Activated CD8-positive, alpha-beta T cell treated with anti-CD3 and anti-CD28 coated beads, Interleukin-2, amount 10 ng/mL, durations not matched to agents 7 days and 5 days (primary cell): ENCODE measurements at regions not wholly inside any gene's neighbourhood (a gene's known extent, or its start where the extent isn't known, plus 50 kb on each side); places are given as distances from the start of the nearest gene placed in this dataset.
"Not testable (repeated sequence)": the region's sequence is repeated elsewhere in the genome, so short reads cannot be mapped to it uniquely, and the experiment has no call there.

Experiments used
- ATAC-seq: fragments of 150-1000 bp; cut with Tn5 transposase; one replicate; pipeline ENCODE4 v1.10.0; 2021; ENCODE audit warnings: moderate library complexity
- CTCF ChIA-PET: fragments of 350-600 bp; sonication (Branson Sonifier 250); formaldehyde crosslinking; loops from one replicate; lab custom pipeline; 2021; ENCODE audit warnings: antibody characterized with exemption; lab: Charles Lee
- POLR2A ChIA-PET: fragments of 350-600 bp; sonication (Branson Sonifier 250); formaldehyde crosslinking; loops from one replicate; lab custom pipeline; 2021; ENCODE audit warnings: antibody characterized with exemption; lab: Charles Lee
- DNase-seq: peaks from one replicate; pipeline ENCODE4 v3.0.0-alpha.2; 2020
- H3K27ac Mint-ChIP-seq: one replicate; pipeline ENCODE4 v1.8.0; 2021; ENCODE audit warnings: mild to moderate bottlenecking, mixed read lengths
- H3K27me3 Mint-ChIP-seq: one replicate; pipeline ENCODE4 v1.8.0; 2021; ENCODE audit warnings: low read depth, mixed read lengths
- H3K36me3 Mint-ChIP-seq: one replicate; pipeline ENCODE4 v1.8.0; 2021; ENCODE audit warnings: low read depth, mixed read lengths
- H3K4me1 Mint-ChIP-seq: one replicate; pipeline ENCODE4 v1.8.0; 2021; ENCODE audit warnings: low read depth, mixed read lengths
- H3K4me3 Mint-ChIP-seq: one replicate; pipeline ENCODE4 v1.8.0; 2021; ENCODE audit warnings: mild to moderate bottlenecking, mixed read lengths
- H3K9me3 Mint-ChIP-seq: one replicate; pipeline ENCODE4 v1.8.0; 2022; ENCODE audit warnings: mixed read lengths; ENCODE audit not compliant: insufficient read depth

DNA sequence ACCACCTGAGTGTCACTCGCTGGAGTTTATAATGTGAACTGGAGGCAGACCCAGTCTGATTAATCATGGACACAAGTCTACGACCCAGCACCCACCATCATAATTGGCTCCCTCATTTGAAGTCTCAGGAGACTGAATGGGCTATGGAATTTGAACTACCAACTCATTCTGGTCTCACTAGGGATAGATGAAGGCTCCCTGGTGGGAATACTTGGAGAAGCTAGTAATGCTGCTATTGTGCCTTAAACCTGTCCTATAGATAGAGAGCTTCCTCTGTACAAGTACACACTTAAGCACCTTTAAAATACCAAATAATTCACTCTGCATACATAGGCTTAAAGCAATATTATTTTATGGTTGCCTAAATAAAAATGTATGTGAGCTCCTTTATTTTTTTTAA is 90.8 kb upstream of the SMARCAD1 start:
- Mint-ChIP-seq H3K36me3 (no peaks in the 10 kb centered on the region), H3K4me3 (no peak overlapping the region), H3K9me3 (no peaks in the 10 kb centered on the region), H3K4me1 (no peaks in the 10 kb centered on the region), H3K27me3 (no peaks in the 10 kb centered on the region), H3K27ac (no peak overlapping the region)
- no peak for DNase-seq
- CTCF ChIA-PET, result no interaction called here
- POLR2A ChIA-PET, result no interaction called here
- no peak for ATAC-seq

DNA sequence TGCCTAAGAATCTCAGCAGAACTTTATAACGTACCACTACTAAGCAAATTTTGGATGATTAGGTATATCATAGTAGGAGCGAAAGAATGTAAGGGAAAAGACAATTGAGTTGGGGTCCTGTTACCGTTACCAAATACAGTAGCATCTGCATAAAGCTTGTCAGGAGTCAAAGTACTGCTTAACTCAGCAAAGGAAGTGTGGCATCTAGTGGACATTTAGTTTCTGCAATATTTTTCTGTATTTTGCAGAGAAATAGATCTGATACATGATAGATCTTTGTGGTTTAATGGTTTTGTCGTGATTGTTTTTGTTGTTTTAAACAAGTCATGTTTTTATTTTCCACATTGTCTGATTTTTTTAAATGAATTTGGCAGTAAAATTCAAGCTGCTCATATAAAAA is 81.0 kb upstream of the SMARCAD1 start:
- H3K4me3 Mint-ChIP-seq, result no peak overlapping the region
- H3K4me1 Mint-ChIP-seq, result no peaks in the 10 kb centered on the region
- no peak overlapping the region for H3K27ac Mint-ChIP-seq
- H3K9me3 Mint-ChIP-seq, result no peaks in the 10 kb centered on the region
- ChIA-PET CTCF (interaction anchor here (1.1 kb wide), 1 partner anchor 12 kb away, joined by 3 read pairs; no protein-coding TSS in a partner anchor), POLR2A (no interaction called here)
- ATAC-seq, result no peak
- no peaks in the 10 kb centered on the region for H3K36me3 Mint-ChIP-seq
- no peaks in the 10 kb centered on the region for H3K27me3 Mint-ChIP-seq
- no peak for DNase-seq

DNA sequence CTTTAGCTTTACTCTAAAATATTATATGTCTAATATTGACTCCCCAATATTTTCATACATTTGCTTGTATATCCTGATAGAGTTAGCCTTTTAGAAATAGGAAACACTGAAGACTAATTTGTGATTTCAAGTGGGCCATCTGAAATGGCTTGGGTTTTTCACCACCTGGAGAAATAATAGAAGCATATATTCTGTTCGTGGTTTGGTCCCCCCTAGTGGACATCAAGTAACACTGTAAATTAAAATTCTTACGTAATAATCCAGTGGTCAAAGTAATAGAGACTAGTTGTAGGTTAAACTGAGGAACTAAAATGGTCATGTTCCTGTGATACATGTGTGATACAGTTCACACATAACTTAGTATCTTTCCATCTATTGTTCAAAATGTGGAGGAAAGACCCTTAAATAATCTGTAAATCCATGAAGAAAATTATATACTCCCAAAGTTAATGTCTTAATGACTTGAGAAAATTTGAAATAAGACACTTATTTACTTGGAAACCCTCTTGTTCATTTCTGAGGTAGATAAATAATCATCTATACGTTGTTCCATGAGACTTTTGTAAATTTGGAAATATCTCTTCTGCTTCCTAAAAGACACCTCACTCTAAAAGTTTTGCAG is 79.8 kb upstream of the SMARCAD1 start:
- ChIA-PET CTCF (interaction anchor here (0.7 kb wide), 1 partner anchor 10 kb away, joined by 3 read pairs; no protein-coding TSS in a partner anchor), POLR2A (no interaction called here)
- ATAC-seq (no peak), DNase-seq (no peak)
- Mint-ChIP-seq H3K27me3 (no peaks in the 10 kb centered on the region), H3K9me3 (no peaks in the 10 kb centered on the region), H3K4me3 (no peak overlapping the region), H3K27ac (no peak overlapping the region), H3K4me1 (no peaks in the 10 kb centered on the region), H3K36me3 (no peaks in the 10 kb centered on the region)

DNA sequence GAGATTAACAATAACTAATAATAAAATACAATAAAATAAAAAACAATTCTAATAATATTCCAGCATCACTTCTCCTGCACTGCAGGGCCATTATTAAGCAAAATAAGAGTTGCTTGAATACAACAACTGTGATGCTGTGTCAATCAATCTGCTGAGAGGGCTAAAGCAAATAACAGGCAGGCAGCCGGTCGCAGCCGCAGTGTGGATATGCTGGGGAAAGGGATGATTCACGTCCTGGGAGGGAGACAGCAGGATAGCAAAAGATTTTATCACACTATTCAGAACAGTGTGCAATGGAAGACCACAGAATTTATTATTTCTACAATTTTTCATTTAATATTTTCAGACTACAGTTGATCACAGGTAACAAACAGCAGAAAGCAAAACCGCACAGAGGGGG is 76.5 kb upstream of the SMARCAD1 start:
- no peak for ATAC-seq
- CTCF ChIA-PET, result no interaction called here
- DNase-seq, result no peak
- Mint-ChIP-seq H3K36me3 (no peaks in the 10 kb centered on the region), H3K27ac (no peak overlapping the region), H3K9me3 (no peaks in the 10 kb centered on the region), H3K4me3 (no peak overlapping the region), H3K27me3 (no peaks in the 10 kb centered on the region), H3K4me1 (no peaks in the 10 kb centered on the region)
- POLR2A ChIA-PET, result no interaction called here

DNA sequence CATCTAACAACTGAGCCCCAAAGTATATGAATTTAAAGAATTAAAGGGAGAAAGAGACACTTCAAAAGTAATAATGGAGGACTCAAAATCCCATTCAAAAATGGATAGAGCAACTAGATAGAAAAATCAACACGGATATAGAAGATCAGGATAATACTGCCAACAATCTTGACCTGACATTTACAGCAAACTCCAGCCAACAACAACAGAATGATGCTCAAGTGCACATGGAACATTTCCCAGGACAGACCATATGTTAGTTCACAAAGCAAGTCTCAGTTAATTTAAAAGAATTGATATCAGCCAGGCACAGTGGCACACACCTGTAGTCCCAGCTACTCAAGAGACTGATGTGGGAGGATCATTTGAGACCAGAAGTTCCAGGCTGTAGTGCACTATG is 72.0 kb upstream of the SMARCAD1 start:
- Mint-ChIP-seq H3K27me3 (no peaks in the 10 kb centered on the region), H3K4me3 (no peak overlapping the region), H3K4me1 (no peaks in the 10 kb centered on the region), H3K27ac (no peak overlapping the region), H3K36me3 (no peaks in the 10 kb centered on the region), H3K9me3 (no peaks in the 10 kb centered on the region)
- ChIA-PET POLR2A (no interaction called here), CTCF (no interaction called here)
- ATAC-seq, result no peak
- no peak for DNase-seq

DNA sequence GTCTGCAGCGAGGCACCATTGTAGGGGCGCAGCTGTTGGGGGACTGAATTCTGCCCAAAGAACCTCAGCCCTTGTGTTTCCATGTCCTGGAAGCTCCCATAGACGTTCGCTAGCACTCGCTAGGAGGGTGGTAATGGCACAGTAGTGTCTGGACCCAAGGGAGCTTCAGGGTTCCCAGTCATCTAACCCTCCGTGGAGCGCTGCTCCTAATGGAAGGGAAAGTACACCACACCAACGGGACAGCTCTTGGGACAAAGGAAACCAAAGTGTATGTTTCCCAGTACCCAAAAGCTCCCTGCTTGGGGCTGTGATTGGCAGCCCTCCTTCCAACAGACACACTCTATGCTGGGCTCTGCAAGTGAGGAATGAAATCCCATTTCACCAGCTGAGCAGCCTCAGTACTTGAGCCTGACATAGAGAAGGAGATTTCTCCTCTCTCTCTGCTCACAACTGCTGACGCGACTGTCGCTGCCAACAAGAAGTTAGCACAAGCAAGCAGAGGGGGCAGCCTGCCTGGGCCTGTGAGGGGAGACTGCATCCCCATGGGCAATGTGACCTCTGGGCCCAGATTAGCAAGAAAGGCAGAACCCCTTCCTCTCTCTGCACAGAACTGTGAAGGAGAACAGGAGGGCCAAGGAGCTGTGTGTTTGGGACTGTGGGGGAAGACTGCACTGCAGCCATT is 67.6 kb upstream of the SMARCAD1 start:
- peaks cover 4% of the 10 kb centered on the region for H3K27me3 Mint-ChIP-seq
- CTCF ChIA-PET, result no interaction called here

GRCh38 chr4:94141001-94141400 is 66.7 kb upstream of the SMARCAD1 start:
- ChIA-PET POLR2A (no interaction called here), CTCF (no interaction called here)
- no peaks in the 10 kb centered on the region for H3K36me3 Mint-ChIP-seq
- DNase-seq, result no peak
- no peaks in the 10 kb centered on the region for H3K9me3 Mint-ChIP-seq
- H3K27ac Mint-ChIP-seq, result no peak overlapping the region
- H3K27me3 Mint-ChIP-seq, result peaks cover 4% of the 10 kb centered on the region
- no peaks in the 10 kb centered on the region for H3K4me1 Mint-ChIP-seq
- ATAC-seq, result no peak
- no peak overlapping the region for H3K4me3 Mint-ChIP-seq

More for the DNA sequence above, 67.6 kb upstream of the SMARCAD1 start:
- no peak for ATAC-seq
- Mint-ChIP-seq H3K4me1 (no peaks in the 10 kb centered on the region), H3K9me3 (no peaks in the 10 kb centered on the region), H3K27ac (no peak overlapping the region), H3K36me3 (no peaks in the 10 kb centered on the region), H3K4me3 (no peak overlapping the region)
- POLR2A ChIA-PET, result no interaction called here
- DNase-seq, result no peak

- H3K27me3 Mint-ChIP-seq, H3K4me1 Mint-ChIP-seq, H3K4me3 Mint-ChIP-seq, ATAC-seq, CTCF ChIA-PET, DNase-seq, H3K9me3 Mint-ChIP-seq, POLR2A ChIA-PET, H3K27ac Mint-ChIP-seq, H3K36me3 Mint-ChIP-seq: not testable (repeated sequence)
These were observed 59.6 kb upstream of the SMARCAD1 start for GRCh38 chr4:94148052-94148451.

GRCh38 chr4:94152466-94152865 is 55.2 kb upstream of the SMARCAD1 start:
- Mint-ChIP-seq H3K4me1 (no peaks in the 10 kb centered on the region), H3K27ac (no peak overlapping the region), H3K36me3 (no peaks in the 10 kb centered on the region), H3K9me3 (no peaks in the 10 kb centered on the region), H3K27me3 (no peaks in the 10 kb centered on the region), H3K4me3 (no peak overlapping the region)
- POLR2A ChIA-PET, result no interaction called here
- ATAC-seq (no peak), DNase-seq (no peak)
- CTCF ChIA-PET, result no interaction called here

- POLR2A ChIA-PET, H3K4me3 Mint-ChIP-seq, H3K9me3 Mint-ChIP-seq, DNase-seq, H3K4me1 Mint-ChIP-seq, CTCF ChIA-PET, ATAC-seq, H3K27ac Mint-ChIP-seq, H3K27me3 Mint-ChIP-seq, H3K36me3 Mint-ChIP-seq: not testable (repeated sequence)
These were observed 52.3 kb upstream of the SMARCAD1 start for GRCh38 chr4:94155404-94155803.

DNA sequence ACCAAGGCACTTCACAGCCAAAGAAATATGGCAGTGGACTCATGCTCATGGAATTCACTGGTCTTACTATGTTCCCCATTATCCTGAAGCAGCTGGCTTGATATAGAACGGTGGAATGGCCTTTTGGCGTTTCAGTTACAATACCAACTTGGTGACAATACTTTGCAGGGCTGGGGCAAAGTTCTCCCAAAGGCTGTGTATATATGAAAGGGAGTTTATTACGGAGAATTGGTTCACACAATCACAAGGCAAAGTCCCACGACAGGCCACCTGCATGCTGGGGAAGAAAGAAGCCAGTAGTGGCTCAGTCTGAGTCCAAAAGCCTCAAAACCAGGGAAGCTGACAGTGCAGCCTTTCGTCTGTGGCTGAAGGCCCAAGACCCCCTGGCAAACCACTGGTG is 50.8 kb upstream of the SMARCAD1 start:
- Mint-ChIP-seq H3K27ac (no peak overlapping the region), H3K4me1 (no peaks in the 10 kb centered on the region), H3K4me3 (no peak overlapping the region), H3K27me3 (no peaks in the 10 kb centered on the region), H3K36me3 (no peaks in the 10 kb centered on the region), H3K9me3 (peaks cover 5% of the 10 kb centered on the region)
- ChIA-PET CTCF (no interaction called here), POLR2A (no interaction called here)
- ATAC-seq (no peak), DNase-seq (no peak)
